SJSA1 (cell line): ENCODE measurements at regions not wholly inside any gene's neighbourhood (a gene's known extent, or its start where the extent isn't known, plus 50 kb on each side); places are given as distances from the start of the nearest gene placed in this dataset.

Source experiments
- DNase-seq, 2 experiments: peaks; one replicate each; pipeline ENCODE4 v3.0.0-alpha.2; 2015 to 2020; ENCODE audit warnings: low spot score in 2 of 2, low read depth in 1 of 2
- H3K27ac ChIP-seq: fragments of 250-450 bp; sonication (Bioruptor Pico); 2 replicates; pipeline ENCODE4 v1.5.1; 2020; ENCODE audit warnings: mild to moderate bottlenecking, moderate library complexity
- H3K27me3 ChIP-seq: fragments of 250-450 bp; sonication (Bioruptor Pico); replicated peaks from 2 replicates; pipeline ENCODE4 v1.5.1; 2020; ENCODE audit warnings: mild to moderate bottlenecking, moderate library complexity
- H3K36me3 ChIP-seq: fragments of 250-450 bp; sonication (Bioruptor Pico); 2 replicates; pipeline ENCODE4 v1.5.1; 2020; ENCODE audit warnings: mild to moderate bottlenecking
- H3K4me1 ChIP-seq: fragments of 250-450 bp; sonication (Bioruptor Pico); replicated peaks from 2 replicates; pipeline ENCODE4 v1.6.1; 2021; ENCODE audit warnings: mild to moderate bottlenecking
- H3K4me3 ChIP-seq: fragments of 250-450 bp; sonication (Bioruptor Pico); 2 replicates; pipeline ENCODE4 v1.5.1; 2020; ENCODE audit warnings: mild to moderate bottlenecking
- H3K9me3 ChIP-seq: fragments of 250-450 bp; sonication (Bioruptor Pico); replicated peaks from 2 replicates; pipeline ENCODE4 v1.5.1; 2020; ENCODE audit warnings: mild to moderate bottlenecking

DNA sequence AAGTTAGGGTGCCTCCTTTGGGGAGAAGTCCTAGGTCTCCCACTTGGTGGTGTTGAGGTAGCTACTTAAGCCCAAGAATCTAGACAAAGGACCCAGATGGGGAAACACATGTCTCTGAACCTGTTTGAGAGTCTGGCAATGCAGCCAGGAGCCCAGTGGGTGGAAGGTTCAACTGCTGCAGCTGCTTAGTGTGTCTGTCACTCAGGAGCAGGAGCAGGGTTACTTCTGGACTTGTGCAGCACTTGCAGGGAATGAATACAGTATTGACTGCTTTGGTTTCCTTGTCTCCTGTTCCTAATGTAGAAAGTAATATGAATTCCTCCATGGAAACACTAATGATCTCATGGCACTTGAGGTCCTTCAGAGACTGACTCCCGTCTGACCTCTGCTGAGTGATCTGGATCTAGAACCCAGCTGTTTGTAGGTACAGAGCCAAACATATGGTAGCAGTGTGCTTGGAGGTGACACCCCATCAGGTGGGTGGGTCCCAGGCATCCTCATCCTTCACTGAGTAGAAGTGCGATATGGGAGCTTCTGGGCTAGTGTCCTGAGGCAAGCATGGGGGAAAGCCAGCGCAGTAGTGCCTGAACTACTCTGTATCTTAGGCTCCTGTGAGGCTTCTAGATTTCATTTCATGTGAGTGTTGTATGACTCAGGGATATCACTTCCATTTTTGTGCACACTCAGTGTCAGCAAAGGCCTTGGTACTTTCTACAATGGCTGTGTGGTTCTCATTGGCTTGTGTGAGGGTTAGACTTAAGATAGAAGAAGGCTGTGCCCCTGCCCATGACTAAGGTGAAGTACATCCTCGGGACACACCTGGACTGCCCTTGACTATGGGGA lies 85.0 kb upstream of the WDR1 start:
- Histone ChIP-seq H3K9me3 (no peaks in the 10 kb centered on the region), H3K27me3 (no peaks in the 10 kb centered on the region), H3K4me3 (no peak overlapping the region), H3K27ac (no peak overlapping the region), H3K4me1 (no peaks in the 10 kb centered on the region), H3K36me3 (no peaks in the 10 kb centered on the region)
- DNase-seq: no peak

DNA sequence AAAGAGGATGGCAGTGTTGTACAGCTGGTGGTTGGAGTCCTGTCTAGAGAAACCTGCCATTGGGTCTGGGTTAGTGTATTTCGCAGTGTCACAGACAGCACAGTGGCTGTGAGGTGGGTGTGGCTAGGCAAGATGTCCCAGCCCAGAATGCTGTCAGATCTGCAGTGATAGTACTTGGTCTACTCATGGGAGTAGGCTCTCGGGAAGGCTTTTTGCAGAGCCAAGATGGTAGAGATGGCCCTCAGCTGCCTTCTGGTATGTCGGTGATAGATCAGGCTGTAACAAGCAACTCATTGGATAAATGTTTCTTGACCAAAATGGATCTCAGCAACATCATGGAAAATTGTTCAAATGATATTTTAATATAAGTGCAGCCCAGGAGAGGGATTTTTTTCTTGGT lies 84.3 kb upstream of the WDR1 start:
- Histone ChIP-seq H3K27me3 (no peaks in the 10 kb centered on the region), H3K27ac (no peak overlapping the region), H3K4me1 (no peaks in the 10 kb centered on the region), H3K4me3 (no peak overlapping the region), H3K36me3 (no peaks in the 10 kb centered on the region), H3K9me3 (no peaks in the 10 kb centered on the region)
- no peak for DNase-seq

GRCh38 chr4:10198365-10198764 lies 81.8 kb upstream of the WDR1 start:
- no peak for DNase-seq

DNA sequence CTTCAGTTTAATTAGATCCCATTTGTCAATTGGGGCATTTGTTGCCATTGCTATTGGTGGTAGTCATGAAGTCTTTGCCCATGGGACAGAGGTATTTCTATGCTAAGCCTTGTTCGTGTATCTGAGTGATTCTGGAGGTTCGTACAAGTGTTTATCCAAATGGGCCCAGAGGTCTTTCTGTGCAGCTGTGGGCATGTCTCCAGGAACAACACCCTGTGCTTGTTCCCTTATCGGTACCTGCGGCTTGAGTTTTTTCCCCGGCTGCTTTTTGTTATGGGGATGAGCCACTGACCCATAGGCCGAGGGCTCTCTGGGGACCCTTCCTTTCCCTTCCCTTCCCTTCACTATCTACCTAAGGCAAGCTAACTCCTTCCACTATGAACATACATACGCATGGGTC lies 81.4 kb upstream of the WDR1 start:
- H3K36me3 ChIP-seq: no peaks in the 10 kb centered on the region
- no peak for DNase-seq
- no peaks in the 10 kb centered on the region for H3K9me3 ChIP-seq
- H3K4me1 ChIP-seq: no peaks in the 10 kb centered on the region
- H3K4me3 ChIP-seq: no peak overlapping the region
- H3K27ac ChIP-seq: no peak overlapping the region
- H3K27me3 ChIP-seq: no peaks in the 10 kb centered on the region

More at GRCh38 chr4:10198365-10198764, 81.8 kb upstream of the WDR1 start:
- H3K27me3 ChIP-seq: no peaks in the 10 kb centered on the region
- no peak overlapping the region for H3K27ac ChIP-seq
- H3K4me3 ChIP-seq: no peak overlapping the region
- H3K9me3 ChIP-seq: no peaks in the 10 kb centered on the region
- no peaks in the 10 kb centered on the region for H3K4me1 ChIP-seq
- H3K36me3 ChIP-seq: no peaks in the 10 kb centered on the region

DNA sequence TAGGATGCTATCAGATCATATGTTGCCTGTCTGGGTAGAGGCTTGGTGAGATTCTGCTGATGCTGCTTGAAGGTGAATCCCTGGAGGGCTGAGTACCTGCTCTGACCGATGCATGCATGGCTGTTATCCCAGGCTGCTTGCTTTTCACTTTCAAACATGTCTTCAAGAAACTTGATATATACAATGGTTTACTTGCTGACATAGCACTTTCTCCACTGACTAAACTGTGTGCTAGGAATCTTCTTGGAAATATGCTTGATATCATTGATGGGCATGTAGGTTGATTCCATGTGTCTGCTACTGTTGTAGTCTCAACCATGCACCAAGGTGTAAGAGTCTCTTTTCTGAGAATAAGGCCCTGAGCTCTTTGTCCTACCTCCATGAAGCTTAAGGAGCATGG lies 79.6 kb upstream of the WDR1 start:
- no peak for DNase-seq

DNA sequence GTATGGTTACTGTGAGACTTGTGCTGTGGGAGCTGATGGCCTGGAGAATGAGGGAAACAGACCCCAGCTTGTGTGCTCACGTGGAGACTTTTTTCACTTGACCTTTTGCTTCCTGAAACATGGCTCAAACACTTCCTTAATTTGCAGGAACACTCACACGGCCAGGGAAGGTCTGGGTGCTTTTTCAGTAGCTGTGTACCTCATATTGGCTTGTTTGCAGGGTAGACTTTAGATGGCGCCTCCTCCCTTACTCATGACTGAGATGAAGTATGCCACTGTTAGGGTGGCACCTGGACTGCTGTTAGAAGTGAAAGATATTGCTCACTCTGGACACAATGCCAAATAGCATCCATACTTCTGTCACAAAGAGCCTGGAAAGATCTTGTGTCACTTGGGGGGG lies 75.7 kb upstream of the WDR1 start:
- H3K27ac ChIP-seq: no peak overlapping the region
- no peaks in the 10 kb centered on the region for H3K36me3 ChIP-seq
- H3K27me3 ChIP-seq: no peaks in the 10 kb centered on the region
- no peaks in the 10 kb centered on the region for H3K9me3 ChIP-seq
- H3K4me3 ChIP-seq: no peak overlapping the region
- no peak for DNase-seq
- no peaks in the 10 kb centered on the region for H3K4me1 ChIP-seq

More for the DNA sequence above, 79.6 kb upstream of the WDR1 start:
- Histone ChIP-seq H3K27ac (no peak overlapping the region), H3K36me3 (no peaks in the 10 kb centered on the region), H3K4me3 (no peak overlapping the region), H3K9me3 (no peaks in the 10 kb centered on the region), H3K27me3 (no peaks in the 10 kb centered on the region), H3K4me1 (no peaks in the 10 kb centered on the region)

- Histone ChIP-seq H3K27ac (no peak overlapping the region), H3K4me1 (no peaks in the 10 kb centered on the region), H3K36me3 (no peaks in the 10 kb centered on the region), H3K4me3 (no peak overlapping the region), H3K27me3 (no peaks in the 10 kb centered on the region), H3K9me3 (no peaks in the 10 kb centered on the region)
- DNase-seq: no peak
Measured at GRCh38 chr4:10188400-10189004, 71.9 kb upstream of the WDR1 start.

- H3K27me3 ChIP-seq: no peaks in the 10 kb centered on the region
- DNase-seq: no peak
- no peak overlapping the region for H3K27ac ChIP-seq
- H3K9me3 ChIP-seq: no peaks in the 10 kb centered on the region
- no peaks in the 10 kb centered on the region for H3K36me3 ChIP-seq
- H3K4me3 ChIP-seq: no peak overlapping the region
- H3K4me1 ChIP-seq: peaks cover 2% of the 10 kb centered on the region; the same call in 1 of the 2 replicates
Measured at GRCh38 chr4:10186228-10187214, 69.9 kb upstream of the WDR1 start.

DNA sequence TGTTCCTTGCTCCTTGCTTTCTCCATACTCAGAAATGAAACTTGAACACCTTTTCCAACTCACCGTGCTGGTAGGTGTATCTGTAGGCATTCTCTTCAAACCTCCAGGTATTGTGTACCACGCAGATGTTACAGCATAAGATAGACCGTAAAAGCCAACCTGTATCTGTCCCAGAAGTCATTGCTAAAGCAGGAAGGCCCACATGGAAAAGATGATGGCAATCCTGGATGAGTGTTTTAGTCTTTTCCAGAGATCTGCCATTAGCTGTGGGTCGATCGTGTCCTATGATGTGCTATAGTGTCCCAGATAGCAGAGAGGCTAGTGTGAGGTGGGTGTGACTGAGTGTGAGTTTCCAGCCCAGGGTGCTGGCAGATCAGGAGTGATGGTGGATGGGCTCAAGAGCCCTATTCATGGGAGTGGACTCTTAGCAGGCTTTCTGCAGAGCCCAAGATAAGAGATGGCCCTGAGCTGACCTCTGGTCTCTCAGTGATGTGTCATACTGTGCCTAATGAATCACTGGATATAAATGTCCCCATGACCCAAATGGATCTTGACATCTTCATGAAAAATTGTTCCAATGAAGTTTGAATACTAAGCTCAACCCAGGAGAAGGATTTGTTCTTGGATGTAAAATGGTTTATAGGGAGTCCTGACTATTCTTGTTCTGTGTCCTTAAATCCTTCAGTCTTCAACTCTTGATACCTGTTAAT lies 69.1 kb upstream of the WDR1 start:
- Histone ChIP-seq H3K27me3 (no peaks in the 10 kb centered on the region), H3K27ac (no peak overlapping the region), H3K4me1 (peaks cover 6% of the 10 kb centered on the region; the same call in 1 of the 2 replicates), H3K9me3 (no peaks in the 10 kb centered on the region), H3K4me3 (no peak overlapping the region), H3K36me3 (no peaks in the 10 kb centered on the region)
- no peak for DNase-seq

GRCh38 chr4:10184501-10184938 lies 67.9 kb upstream of the WDR1 start:
- no peak overlapping the region for H3K4me3 ChIP-seq
- DNase-seq: no peak
- H3K4me1 ChIP-seq: peaks cover 6% of the 10 kb centered on the region; the same call in 1 of the 2 replicates
- H3K27me3 ChIP-seq: no peaks in the 10 kb centered on the region
- no peak overlapping the region for H3K27ac ChIP-seq
- H3K36me3 ChIP-seq: no peaks in the 10 kb centered on the region
- no peaks in the 10 kb centered on the region for H3K9me3 ChIP-seq

- no peaks in the 10 kb centered on the region for H3K27me3 ChIP-seq
- peaks cover 6% of the 10 kb centered on the region; the same call in 1 of the 2 replicates for H3K4me1 ChIP-seq
- H3K4me3 ChIP-seq: no peak overlapping the region
- no peaks in the 10 kb centered on the region for H3K9me3 ChIP-seq
- no peaks in the 10 kb centered on the region for H3K36me3 ChIP-seq
- no peak for DNase-seq
- H3K27ac ChIP-seq: no peak overlapping the region
Measured at GRCh38 chr4:10184041-10184440, 67.4 kb upstream of the WDR1 start.

DNA sequence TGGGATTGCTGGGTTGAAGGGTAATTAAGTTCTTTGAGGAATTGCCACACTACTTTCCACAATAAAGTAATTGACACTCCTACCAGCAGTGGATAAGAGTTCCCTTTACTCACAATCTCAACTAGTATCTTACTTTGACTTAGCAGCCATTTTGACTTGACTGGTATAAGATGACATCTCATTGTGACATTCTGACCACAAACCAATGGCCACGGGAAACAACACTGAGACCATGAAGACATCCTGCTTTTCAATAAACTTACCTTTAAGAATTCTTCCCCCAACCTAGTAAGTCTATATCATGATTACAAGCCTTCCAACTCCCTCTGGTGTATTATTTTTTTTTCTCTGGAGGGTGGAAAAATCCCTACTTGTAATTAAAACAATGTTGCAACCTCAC lies 66.9 kb upstream of the WDR1 start:
- no peak overlapping the region for H3K27ac ChIP-seq
- H3K4me1 ChIP-seq: peaks cover 6% of the 10 kb centered on the region; the same call in 1 of the 2 replicates
- DNase-seq: no peak

More for the DNA sequence above, 66.9 kb upstream of the WDR1 start:
- H3K9me3 ChIP-seq: no peaks in the 10 kb centered on the region
- no peaks in the 10 kb centered on the region for H3K27me3 ChIP-seq
- H3K36me3 ChIP-seq: no peaks in the 10 kb centered on the region
- no peak overlapping the region for H3K4me3 ChIP-seq
